ENCODE measurements at regions not wholly inside any gene's neighbourhood (a gene's known extent, or its start where the extent isn't known, plus 50 kb on each side); places are given as distances from the start of the nearest gene placed in this dataset.

- H3K27me3 Mint-ChIP-seq = no peaks in the 10 kb centered on the region
- H2AFZ ChIP-seq (ENCODE audit: insufficient read depth, low read depth, low read length, poor library complexity, severe bottlenecking) = no peak overlapping the region
- H3K27me3 ChIP-seq (replicated peaks in 1 of 4; ENCODE audit: control extremely low read depth in 1 of 4, control insufficient read depth in 3 of 4, insufficient read depth in 4 of 4, low read length in 3 of 4) = no peaks in the 10 kb centered on the region
- ChIA-PET CTCF (no interaction called here), POLR2A (no interaction called here)
- no peak overlapping the region for H3K27ac ChIP-seq (ENCODE audit: low read length in 2 of 2)
- WGBS (ENCODE audit: insufficient coverage) = 92% methylated on average over 2 of the region's 3 CpGs
- ATAC-seq (ENCODE audit: low read depth) (no peak), DNase-seq (no peak)
- no peak overlapping the region for H3K27ac Mint-ChIP-seq
- H4K20me1 ChIP-seq (ENCODE audit: control insufficient read depth, insufficient read depth, low read length, poor library complexity, severe bottlenecking) = no peaks in the 10 kb centered on the region
- H3K4me2 ChIP-seq (replicated peaks; ENCODE audit: low read depth, low read length, poor library complexity, severe bottlenecking) = no peak overlapping the region
- H3K9ac ChIP-seq (ENCODE audit: low read length) = no peak overlapping the region
- H3K36me3 ChIP-seq (replicated peaks in 1 of 2; ENCODE audit: control extremely low read depth in 1 of 2, control insufficient read depth in 1 of 2, extremely low read depth in 1 of 2, insufficient read depth in 2 of 2, low read length in 1 of 2) = no peaks in the 10 kb centered on the region
- intact Hi-C loops (cut with micrococcal nuclease) = no loop called here
- no peaks in the 10 kb centered on the region for H3K9me3 Mint-ChIP-seq (ENCODE audit: insufficient read depth)
- H3K4me3 ChIP-seq (ENCODE audit: control extremely low read depth in 1 of 5, extremely low read depth in 1 of 5, insufficient read depth in 1 of 5, low read depth in 2 of 5, low read length in 4 of 5) = no peak overlapping the region
- no peak overlapping the region for H3K4me3 Mint-ChIP-seq
- H3K4me1 ChIP-seq (ENCODE audit: control insufficient read depth in 2 of 2, insufficient read depth in 2 of 2, low read length in 2 of 2) = no peaks in the 10 kb centered on the region
- no peaks in the 10 kb centered on the region for H3K79me2 ChIP-seq (ENCODE audit: control insufficient read depth, insufficient read depth, low read length)
- TF ChIP-seq, protein P1, sequence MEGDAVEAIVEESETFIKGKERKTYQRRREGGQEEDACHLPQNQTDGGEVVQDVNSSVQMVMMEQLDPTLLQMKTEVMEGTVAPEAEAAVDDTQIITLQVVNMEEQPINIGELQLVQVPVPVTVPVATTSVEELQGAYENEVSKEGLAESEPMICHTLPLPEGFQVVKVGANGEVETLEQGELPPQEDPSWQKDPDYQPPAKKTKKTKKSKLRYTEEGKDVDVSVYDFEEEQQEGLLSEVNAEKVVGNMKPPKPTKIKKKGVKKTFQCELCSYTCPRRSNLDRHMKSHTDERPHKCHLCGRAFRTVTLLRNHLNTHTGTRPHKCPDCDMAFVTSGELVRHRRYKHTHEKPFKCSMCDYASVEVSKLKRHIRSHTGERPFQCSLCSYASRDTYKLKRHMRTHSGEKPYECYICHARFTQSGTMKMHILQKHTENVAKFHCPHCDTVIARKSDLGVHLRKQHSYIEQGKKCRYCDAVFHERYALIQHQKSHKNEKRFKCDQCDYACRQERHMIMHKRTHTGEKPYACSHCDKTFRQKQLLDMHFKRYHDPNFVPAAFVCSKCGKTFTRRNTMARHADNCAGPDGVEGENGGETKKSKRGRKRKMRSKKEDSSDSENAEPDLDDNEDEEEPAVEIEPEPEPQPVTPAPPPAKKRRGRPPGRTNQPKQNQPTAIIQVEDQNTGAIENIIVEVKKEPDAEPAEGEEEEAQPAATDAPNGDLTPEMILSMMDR (IDR thresholded peaks at IDR 0.05) = no peak
- TF ChIP-seq EZH2 (IDR thresholded peaks at IDR 0.05; ENCODE audit: borderline replicate concordance, insufficient read depth, low read depth, low read length, poor library complexity, severe bottlenecking) = no peak
- peaks cover 0 to 3% (median 0%) of the 10 kb centered on the region in 3 donors for H3K9me3 ChIP-seq (ENCODE audit: control extremely low read depth in 1 of 3, control insufficient read depth in 2 of 3, insufficient read depth in 1 of 3, low read length in 2 of 3)
- H3K4me1 Mint-ChIP-seq = no peaks in the 10 kb centered on the region
Observed at GRCh38 chr20:22954661-22955060, 80.5 kb upstream of the SSTR4 start.

DNA sequence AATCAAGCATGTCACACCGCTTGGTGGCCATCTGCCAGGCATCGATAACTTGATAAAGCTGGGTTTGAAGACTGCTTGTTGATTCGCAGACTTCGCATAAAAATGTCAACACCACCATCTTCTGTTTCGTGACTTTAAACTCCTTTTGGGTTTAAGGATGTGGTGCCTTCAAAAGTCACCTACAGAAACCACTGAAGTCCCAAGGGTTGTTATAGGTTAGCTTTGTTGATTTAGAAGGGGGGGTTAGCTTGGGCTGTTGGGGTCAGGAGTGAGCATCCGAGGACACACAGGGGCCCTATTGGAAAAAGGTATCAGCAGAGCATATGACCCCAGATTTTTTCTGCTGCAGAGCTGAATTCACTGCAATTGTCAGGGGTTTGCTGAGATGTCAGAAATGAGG, 76.7 kb upstream of the SSTR4 start:
- no peak overlapping the region for H3K9ac ChIP-seq (ENCODE audit: low read length)
- no peaks in the 10 kb centered on the region for H3K27me3 Mint-ChIP-seq

More for the DNA sequence above, 76.7 kb upstream of the SSTR4 start:
- Histone ChIP-seq H3K4me2 (replicated peaks; ENCODE audit: low read depth, low read length, poor library complexity, severe bottlenecking) (no peak overlapping the region), H3K79me2 (ENCODE audit: control insufficient read depth, insufficient read depth, low read length) (no peaks in the 10 kb centered on the region), H3K36me3 (replicated peaks in 1 of 2; ENCODE audit: control extremely low read depth in 1 of 2, control insufficient read depth in 1 of 2, extremely low read depth in 1 of 2, insufficient read depth in 2 of 2, low read length in 1 of 2) (no peaks in the 10 kb centered on the region), H3K4me1 (ENCODE audit: control insufficient read depth in 2 of 2, insufficient read depth in 2 of 2, low read length in 2 of 2) (no peaks in the 10 kb centered on the region), H3K4me3 (ENCODE audit: control extremely low read depth in 1 of 5, extremely low read depth in 1 of 5, insufficient read depth in 1 of 5, low read depth in 2 of 5, low read length in 4 of 5) (no peak overlapping the region), H2AFZ (ENCODE audit: insufficient read depth, low read depth, low read length, poor library complexity, severe bottlenecking) (no peak overlapping the region), H3K27me3 (replicated peaks in 1 of 4; ENCODE audit: control extremely low read depth in 1 of 4, control insufficient read depth in 3 of 4, insufficient read depth in 4 of 4, low read length in 3 of 4) (no peaks in the 10 kb centered on the region), H3K9me3 (ENCODE audit: control extremely low read depth in 1 of 3, control insufficient read depth in 2 of 3, insufficient read depth in 1 of 3, low read length in 2 of 3) (peaks cover 0 to 10% (median 0%) of the 10 kb centered on the region in 3 donors), H4K20me1 (ENCODE audit: control insufficient read depth, insufficient read depth, low read length, poor library complexity, severe bottlenecking) (no peaks in the 10 kb centered on the region), H3K27ac (ENCODE audit: low read length in 2 of 2) (no peak overlapping the region)
- WGBS (ENCODE audit: insufficient coverage) = 74% methylated on average over 3 of the region's 6 CpGs
- no peak overlapping the region for H3K4me3 Mint-ChIP-seq
- TF ChIP-seq, protein P1 (IDR thresholded peaks at IDR 0.05) = no peak
- no peak for TF ChIP-seq EZH2 (IDR thresholded peaks at IDR 0.05; ENCODE audit: borderline replicate concordance, insufficient read depth, low read depth, low read length, poor library complexity, severe bottlenecking)
- intact Hi-C loops (cut with micrococcal nuclease) = no loop called here
- ChIA-PET POLR2A (no interaction called here), CTCF (no interaction called here)
- no peak overlapping the region for H3K27ac Mint-ChIP-seq
- H3K4me1 Mint-ChIP-seq = no peaks in the 10 kb centered on the region
- ATAC-seq (ENCODE audit: low read depth) (no peak), DNase-seq (no peak)
- H3K9me3 Mint-ChIP-seq (ENCODE audit: insufficient read depth) = peaks cover 2% of the 10 kb centered on the region
